ENCODE measurements at regions not wholly inside any gene's neighbourhood (a gene's known extent, or its start where the extent isn't known, plus 50 kb on each side); places are given as distances from the start of the nearest gene placed in this dataset.

GRCh38 chr9:28927691-28928090, 1354.4 kb upstream of the C9orf72 start:
- Histone ChIP-seq H3K36me3 (ENCODE audit: control insufficient read depth in 2 of 2, extremely low read depth in 1 of 2, insufficient read depth in 2 of 2, low read length in 2 of 2) (no peaks in the 10 kb centered on the region), H3K79me2 (ENCODE audit: control insufficient read depth, insufficient read depth, low read length) (no peaks in the 10 kb centered on the region), H3K27me3 (ENCODE audit: control insufficient read depth in 2 of 2, insufficient read depth in 2 of 2, low read length in 2 of 2) (no peaks in the 10 kb centered on the region), H3K27ac (ENCODE audit: insufficient read depth, low read depth, low read length) (no peak overlapping the region), H3K4me2 (ENCODE audit: insufficient read depth, low read length) (no peak overlapping the region), H2AFZ (ENCODE audit: low read depth, low read length) (no peak overlapping the region), H3K9me3 (replicated peaks; ENCODE audit: control insufficient read depth, insufficient read depth, low read length) (no peaks in the 10 kb centered on the region), H3K4me1 (ENCODE audit: control insufficient read depth, extremely low read depth, insufficient read depth, low read length) (no peaks in the 10 kb centered on the region), H4K20me1 (replicated peaks; ENCODE audit: control insufficient read depth, extremely low read depth, insufficient read depth, low read length) (no peaks in the 10 kb centered on the region), H3K9me1 (replicated peaks; ENCODE audit: control insufficient read depth, extremely low read depth, insufficient read depth, low read length) (no peaks in the 10 kb centered on the region), H3K9ac (replicated peaks; ENCODE audit: extremely low read depth, insufficient read depth, low read length) (no peak overlapping the region), H3K4me3 (replicated peaks in 1 of 3; ENCODE audit: insufficient read depth in 1 of 3, low read depth in 1 of 3, low read length in 3 of 3) (no peak overlapping the region)
- POLR2A ChIA-PET: no interaction called here
- CTCF ChIA-PET: no interaction called here
- TF ChIP-seq POLR2A (IDR thresholded peaks at IDR 0.05; ENCODE audit: low read depth, low read length) (no peak), MYC (IDR thresholded peaks at IDR 0.05; ENCODE audit: low read depth, low read length) (no peak), MAX (IDR thresholded peaks at IDR 0.05; ENCODE audit: insufficient read depth, insufficient read length) (no peak), CTCF (IDR thresholded peaks at IDR 0.05; ENCODE audit: extremely low read depth in 1 of 2, insufficient read depth in 1 of 2, low read depth in 1 of 2, low read length in 2 of 2) (no peak), FOS (IDR thresholded peaks at IDR 0.05; ENCODE audit: borderline replicate concordance, insufficient read depth, low read length) (no peak), EZH2 (IDR thresholded peaks at IDR 0.05; ENCODE audit: borderline replicate concordance, low read depth, low read length, severe bottlenecking) (no peak)
- intact Hi-C loops (cut with micrococcal nuclease): no loop called here
- no peak for FAIRE-seq
- no peak for DNase-seq (ENCODE audit: low read depth, low spot score)
- dilution Hi-C loops (cut with MboI; ENCODE audit: extremely low pct_ligation_motif_present, low sequenced_read_pairs): no loop called here
- no TSS peak for BruUV-seq (replicated peaks)

- H3K36me3 ChIP-seq (ENCODE audit: control insufficient read depth in 2 of 2, extremely low read depth in 1 of 2, insufficient read depth in 2 of 2, low read length in 2 of 2): no peaks in the 10 kb centered on the region
- POLR2A ChIA-PET: no interaction called here
- intact Hi-C loops (cut with micrococcal nuclease): no loop called here
- no peaks in the 10 kb centered on the region for H3K9me3 ChIP-seq (replicated peaks; ENCODE audit: control insufficient read depth, insufficient read depth, low read length)
- H3K4me1 ChIP-seq (ENCODE audit: control insufficient read depth, extremely low read depth, insufficient read depth, low read length): no peaks in the 10 kb centered on the region
- H2AFZ ChIP-seq (ENCODE audit: low read depth, low read length): no peak overlapping the region
- H3K9ac ChIP-seq (replicated peaks; ENCODE audit: extremely low read depth, insufficient read depth, low read length): no peak overlapping the region
- no peak overlapping the region for H3K27ac ChIP-seq (ENCODE audit: insufficient read depth, low read depth, low read length)
- H3K4me3 ChIP-seq (replicated peaks in 1 of 3; ENCODE audit: insufficient read depth in 1 of 3, low read depth in 1 of 3, low read length in 3 of 3): no peak overlapping the region
- no peak overlapping the region for H3K4me2 ChIP-seq (ENCODE audit: insufficient read depth, low read length)
- no peaks in the 10 kb centered on the region for H3K27me3 ChIP-seq (ENCODE audit: control insufficient read depth in 2 of 2, insufficient read depth in 2 of 2, low read length in 2 of 2)
- dilution Hi-C loops (cut with MboI; ENCODE audit: extremely low pct_ligation_motif_present, low sequenced_read_pairs): no loop called here
- CTCF ChIA-PET: no interaction called here
- no peaks in the 10 kb centered on the region for H3K9me1 ChIP-seq (replicated peaks; ENCODE audit: control insufficient read depth, extremely low read depth, insufficient read depth, low read length)
- H4K20me1 ChIP-seq (replicated peaks; ENCODE audit: control insufficient read depth, extremely low read depth, insufficient read depth, low read length): no peaks in the 10 kb centered on the region
- no TSS peak for BruUV-seq (replicated peaks)
- no peak for FAIRE-seq
- no peak for DNase-seq (ENCODE audit: low read depth, low spot score)
- TF ChIP-seq JUN (IDR thresholded peaks at IDR 0.05; ENCODE audit: borderline replicate concordance, insufficient read depth, insufficient read length, low read depth) (no peak), MYC (IDR thresholded peaks at IDR 0.05; ENCODE audit: low read depth, low read length) (no peak), GATA2 (IDR thresholded peaks at IDR 0.05; ENCODE audit: insufficient read depth, insufficient read length, low read depth, low read length) (no peak), POLR2A (IDR thresholded peaks at IDR 0.05; ENCODE audit: low read depth, low read length) (no peak), FOS (IDR thresholded peaks at IDR 0.05; ENCODE audit: borderline replicate concordance, insufficient read depth, low read length) (no peak), EZH2 (IDR thresholded peaks at IDR 0.05; ENCODE audit: borderline replicate concordance, low read depth, low read length, severe bottlenecking) (no peak), POLR2AphosphoS5 (IDR thresholded peaks at IDR 0.05; ENCODE audit: insufficient read depth, low read depth, low read length) (no peak), CTCF (IDR thresholded peaks at IDR 0.05; ENCODE audit: extremely low read depth in 1 of 2, insufficient read depth in 1 of 2, low read depth in 1 of 2, low read length in 2 of 2) (no peak), MAX (IDR thresholded peaks at IDR 0.05; ENCODE audit: insufficient read depth, insufficient read length) (no peak)
- no peaks in the 10 kb centered on the region for H3K79me2 ChIP-seq (ENCODE audit: control insufficient read depth, insufficient read depth, low read length)
These were observed 1356.2 kb upstream of the C9orf72 start for GRCh38 chr9:28929433-28929832.
